ENCODE measurements at regions not wholly inside any gene's neighbourhood (a gene's known extent, or its start where the extent isn't known, plus 50 kb on each side); places are given as distances from the start of the nearest gene placed in this dataset.

DNA sequence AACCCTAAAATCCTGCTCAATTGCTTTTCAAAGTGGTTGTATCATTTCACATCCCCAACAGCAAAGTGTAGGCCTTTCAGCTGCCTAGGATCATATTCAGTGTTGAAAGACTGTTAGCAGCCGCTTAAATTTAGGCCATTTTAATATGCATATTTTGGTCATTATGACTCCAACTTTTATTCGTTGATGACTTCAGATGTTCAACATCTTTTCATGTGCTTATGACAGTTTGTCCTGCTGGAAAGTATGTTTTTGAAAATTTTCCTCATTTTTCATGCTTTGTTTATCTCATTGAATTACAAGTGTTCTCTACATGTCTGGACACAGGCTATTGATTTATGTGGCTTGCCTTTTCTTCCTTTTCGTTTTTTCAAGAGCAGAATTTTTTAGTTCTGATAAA is 244.0 kb downstream of the THBS2 start:
- no peak overlapping the region for H3K4me3 ChIP-seq
- no peak overlapping the region for H3K27ac ChIP-seq
- DNase-seq: no peak
- H3K36me3 ChIP-seq: no peaks in the 10 kb centered on the region
- H3K9me3 ChIP-seq: no peaks in the 10 kb centered on the region
- TF ChIP-seq, protein P1, sequence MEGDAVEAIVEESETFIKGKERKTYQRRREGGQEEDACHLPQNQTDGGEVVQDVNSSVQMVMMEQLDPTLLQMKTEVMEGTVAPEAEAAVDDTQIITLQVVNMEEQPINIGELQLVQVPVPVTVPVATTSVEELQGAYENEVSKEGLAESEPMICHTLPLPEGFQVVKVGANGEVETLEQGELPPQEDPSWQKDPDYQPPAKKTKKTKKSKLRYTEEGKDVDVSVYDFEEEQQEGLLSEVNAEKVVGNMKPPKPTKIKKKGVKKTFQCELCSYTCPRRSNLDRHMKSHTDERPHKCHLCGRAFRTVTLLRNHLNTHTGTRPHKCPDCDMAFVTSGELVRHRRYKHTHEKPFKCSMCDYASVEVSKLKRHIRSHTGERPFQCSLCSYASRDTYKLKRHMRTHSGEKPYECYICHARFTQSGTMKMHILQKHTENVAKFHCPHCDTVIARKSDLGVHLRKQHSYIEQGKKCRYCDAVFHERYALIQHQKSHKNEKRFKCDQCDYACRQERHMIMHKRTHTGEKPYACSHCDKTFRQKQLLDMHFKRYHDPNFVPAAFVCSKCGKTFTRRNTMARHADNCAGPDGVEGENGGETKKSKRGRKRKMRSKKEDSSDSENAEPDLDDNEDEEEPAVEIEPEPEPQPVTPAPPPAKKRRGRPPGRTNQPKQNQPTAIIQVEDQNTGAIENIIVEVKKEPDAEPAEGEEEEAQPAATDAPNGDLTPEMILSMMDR (IDR thresholded peaks at IDR 0.05): no peak
- intact Hi-C loops (cut with DNase I): no loop called here
- H3K4me1 ChIP-seq: no peaks in the 10 kb centered on the region
- no peaks in the 10 kb centered on the region for H3K27me3 ChIP-seq
- no peak for ATAC-seq

DNA sequence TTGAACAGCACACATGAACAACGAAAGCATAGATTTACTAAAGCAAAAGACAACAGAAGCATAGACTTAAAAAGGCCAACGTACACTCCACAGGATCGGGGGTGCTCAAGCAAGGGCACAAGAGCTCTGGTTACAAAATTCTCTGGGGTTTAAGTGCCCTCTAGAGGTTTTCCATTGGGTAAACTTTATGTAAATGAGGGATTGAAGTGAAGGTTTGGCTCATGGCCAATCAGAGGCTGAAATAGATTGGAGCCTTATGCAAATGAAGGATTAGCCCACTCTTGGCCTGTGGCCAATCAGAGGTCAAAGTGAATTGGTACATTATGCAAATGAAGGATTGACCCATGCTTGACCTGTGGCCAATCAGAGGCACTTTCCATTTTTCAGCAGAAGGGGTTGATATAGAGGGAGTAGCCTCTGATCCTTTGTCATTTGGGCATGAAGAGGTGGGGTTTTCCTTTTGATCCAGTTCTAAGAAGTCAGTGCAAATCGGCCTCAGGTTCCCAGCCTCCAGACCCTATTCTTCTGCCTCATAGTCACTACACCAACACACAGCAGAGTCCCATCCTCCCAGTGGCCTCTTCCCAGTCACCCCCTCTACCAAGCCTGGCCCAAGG is 244.9 kb downstream of the THBS2 start:
- ATAC-seq (peak; percentile 72), DNase-seq (no peak)
- TF ChIP-seq, protein P1 (IDR thresholded peaks at IDR 0.05): no peak

DNA sequence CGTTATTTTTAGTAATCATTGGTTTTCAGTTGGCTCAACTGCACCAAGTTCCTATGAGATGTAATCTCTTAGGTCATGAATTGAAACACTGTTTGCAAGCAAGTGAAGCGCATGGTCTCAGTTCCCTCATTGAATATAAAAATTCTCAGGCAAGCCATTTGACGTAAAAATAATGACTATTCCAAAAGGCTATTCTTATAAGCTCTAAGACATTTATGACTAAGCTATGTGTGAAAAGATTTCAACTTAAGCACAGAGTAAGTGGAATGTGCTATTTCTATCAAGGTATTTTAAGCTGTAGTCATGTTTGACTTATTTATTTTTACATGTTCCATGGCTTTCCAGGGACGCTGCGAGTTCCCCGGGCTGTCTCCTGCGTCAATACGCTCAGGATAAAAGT is 248.5 kb downstream of the THBS2 start:
- no peak for DNase-seq
- Histone ChIP-seq H3K27me3 (no peaks in the 10 kb centered on the region), H3K9me3 (peaks cover 0 to 6% of the 10 kb centered on the region in 2 donors), H3K27ac (no peak overlapping the region), H3K36me3 (no peaks in the 10 kb centered on the region), H3K4me1 (no peaks in the 10 kb centered on the region), H3K4me3 (no peak overlapping the region)
- TF ChIP-seq, protein P1 (IDR thresholded peaks at IDR 0.05): no peak
- ATAC-seq: no peak
- intact Hi-C loops (cut with DNase I): no loop called here

More for the DNA sequence above, 244.9 kb downstream of the THBS2 start:
- intact Hi-C loops (cut with DNase I): no loop called here
- H3K27me3 ChIP-seq: no peaks in the 10 kb centered on the region
- H3K4me3 ChIP-seq: no peak overlapping the region
- no peaks in the 10 kb centered on the region for H3K4me1 ChIP-seq
- no peaks in the 10 kb centered on the region for H3K36me3 ChIP-seq
- H3K9me3 ChIP-seq: peaks cover 0 to 4% of the 10 kb centered on the region in 2 donors
- no peak overlapping the region for H3K27ac ChIP-seq

DNA sequence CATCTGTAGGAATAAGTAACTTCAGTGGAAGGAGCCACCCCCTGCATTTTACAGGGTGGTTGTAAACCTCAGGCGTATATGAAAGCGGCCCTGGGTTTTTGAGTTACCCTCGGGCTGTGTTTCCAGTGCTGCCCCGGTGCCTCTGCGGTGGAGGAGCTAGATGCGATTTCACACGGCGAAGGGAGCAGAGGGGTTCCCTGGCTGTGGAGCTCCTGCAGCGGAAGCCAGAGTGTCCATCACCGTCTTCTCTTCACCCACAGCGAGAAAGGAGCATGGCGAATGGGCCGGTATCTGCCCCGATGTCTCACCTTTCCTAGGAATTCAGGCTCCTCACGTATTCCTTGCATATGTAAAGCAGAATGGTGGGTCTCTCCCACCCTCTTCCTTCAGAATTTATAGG is 253.6 kb downstream of the THBS2 start:
- Histone ChIP-seq H3K27ac (no peak overlapping the region), H3K4me3 (no peak overlapping the region), H3K9me3 (peaks cover 0 to 6% of the 10 kb centered on the region in 2 donors), H3K36me3 (no peaks in the 10 kb centered on the region), H3K4me1 (no peaks in the 10 kb centered on the region), H3K27me3 (no peaks in the 10 kb centered on the region)
- ATAC-seq (no peak), DNase-seq (no peak)
- TF ChIP-seq, protein P1 (IDR thresholded peaks at IDR 0.05): no peak
- intact Hi-C loops (cut with DNase I): no loop called here

DNA sequence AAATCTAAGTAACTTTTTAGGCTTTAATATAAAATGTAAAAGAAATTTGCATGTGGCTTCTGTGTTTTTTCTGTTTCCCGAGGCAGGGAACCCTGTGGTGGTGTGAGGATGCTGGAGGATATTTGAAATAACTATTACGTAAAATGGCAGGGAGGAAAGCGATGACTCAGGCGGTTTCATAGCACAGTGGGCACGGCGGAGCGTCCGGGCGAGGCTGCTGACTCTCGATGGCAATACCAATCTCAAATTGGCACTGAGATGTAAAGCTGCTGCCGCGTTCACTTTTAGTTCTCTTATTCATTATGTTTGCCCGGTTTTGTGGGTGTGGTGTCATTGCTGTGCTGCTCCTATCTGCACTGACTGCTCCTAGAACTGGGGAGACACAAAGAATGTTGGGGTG is 254.3 kb downstream of the THBS2 start:
- Histone ChIP-seq H3K4me3 (no peak overlapping the region), H3K27ac (no peak overlapping the region), H3K27me3 (no peaks in the 10 kb centered on the region), H3K9me3 (peaks cover 0 to 6% of the 10 kb centered on the region in 2 donors), H3K36me3 (no peaks in the 10 kb centered on the region), H3K4me1 (no peaks in the 10 kb centered on the region)
- no peak for DNase-seq
- intact Hi-C loops (cut with DNase I): no loop called here
- no peak for ATAC-seq
- TF ChIP-seq, protein P1 (IDR thresholded peaks at IDR 0.05): no peak
